ENCODE measurements at regions not wholly inside any gene's neighbourhood (a gene's known extent, or its start where the extent isn't known, plus 50 kb on each side); places are given as distances from the start of the nearest gene placed in this dataset.
"Not testable (repeated sequence)": the region's sequence is repeated elsewhere in the genome, so short reads cannot be mapped to it uniquely, and the experiment has no call there.

- no peaks in the 10 kb centered on the region for H3K9me2 ChIP-seq (replicated peaks; ENCODE audit: control insufficient read depth, low read length)
- no peaks in the 10 kb centered on the region for H3K36me3 ChIP-seq (ENCODE audit: control insufficient read depth, low read length)
- H3K27me3 ChIP-seq (ENCODE audit: control insufficient read depth, low read length), result no peaks in the 10 kb centered on the region
- H3K4me3 ChIP-seq (ENCODE audit: low read length), result no peak overlapping the region
- no peaks in the 10 kb centered on the region for H3K9me3 ChIP-seq (ENCODE audit: control insufficient read depth, insufficient read depth, low read length)
- no peak for TF ChIP-seq CTCF (IDR thresholded peaks at IDR 0.05; ENCODE audit: low read depth, low read length, poor library complexity, severe bottlenecking)
- TF ChIP-seq EZH2phosphoT487 (IDR thresholded peaks at IDR 0.05; ENCODE audit: borderline replicate concordance, low read length), result no peak
- H3K79me2 ChIP-seq (ENCODE audit: control insufficient read depth, low read length), result no peaks in the 10 kb centered on the region
- H3F3A ChIP-seq (ENCODE audit: control insufficient read depth, insufficient read depth), result no peaks in the 10 kb centered on the region
- no peaks in the 10 kb centered on the region for H4K20me1 ChIP-seq (ENCODE audit: control insufficient read depth, insufficient read depth, low read depth, low read length)
- H3K4me1 ChIP-seq (ENCODE audit: control insufficient read depth, low read length), result no peaks in the 10 kb centered on the region
- no peak overlapping the region for H3K4me2 ChIP-seq (ENCODE audit: low read length)
- H3K27ac ChIP-seq (ENCODE audit: low read depth, low read length), result no peak overlapping the region
Observed at GRCh38 chr5:118076490-118076889, 911.9 kb downstream of the DTWD2 start.

GRCh38 chr5:118070041-118070440 lies 918.3 kb downstream of the DTWD2 start:
- no peak for TF ChIP-seq CTCF (IDR thresholded peaks at IDR 0.05; ENCODE audit: low read depth, low read length, poor library complexity, severe bottlenecking)
- no peak for TF ChIP-seq EZH2phosphoT487 (IDR thresholded peaks at IDR 0.05; ENCODE audit: borderline replicate concordance, low read length)
- H3F3A ChIP-seq (ENCODE audit: control insufficient read depth, insufficient read depth), result no peaks in the 10 kb centered on the region
- H3K4me1 ChIP-seq (ENCODE audit: control insufficient read depth, low read length), result no peaks in the 10 kb centered on the region
- no peaks in the 10 kb centered on the region for H3K27me3 ChIP-seq (ENCODE audit: control insufficient read depth, low read length)
- H3K27ac ChIP-seq (ENCODE audit: low read depth, low read length), result no peak overlapping the region
- H3K9me3 ChIP-seq (ENCODE audit: control insufficient read depth, insufficient read depth, low read length), result no peaks in the 10 kb centered on the region
- H3K79me2 ChIP-seq (ENCODE audit: control insufficient read depth, low read length), result no peaks in the 10 kb centered on the region
- no peaks in the 10 kb centered on the region for H4K20me1 ChIP-seq (ENCODE audit: control insufficient read depth, insufficient read depth, low read depth, low read length)
- no peaks in the 10 kb centered on the region for H3K36me3 ChIP-seq (ENCODE audit: control insufficient read depth, low read length)
- no peaks in the 10 kb centered on the region for H3K9me2 ChIP-seq (replicated peaks; ENCODE audit: control insufficient read depth, low read length)
- H3K4me2 ChIP-seq (ENCODE audit: low read length), result no peak overlapping the region
- H3K4me3 ChIP-seq (ENCODE audit: low read length), result no peak overlapping the region

GRCh38 chr5:118069452-118069851 lies 918.9 kb downstream of the DTWD2 start:
- Histone ChIP-seq H3K9me3 (ENCODE audit: control insufficient read depth, insufficient read depth, low read length) (no peaks in the 10 kb centered on the region), H4K20me1 (ENCODE audit: control insufficient read depth, insufficient read depth, low read depth, low read length) (no peaks in the 10 kb centered on the region), H3K27me3 (ENCODE audit: control insufficient read depth, low read length) (no peaks in the 10 kb centered on the region), H3K4me2 (ENCODE audit: low read length) (no peak overlapping the region), H3K36me3 (ENCODE audit: control insufficient read depth, low read length) (no peaks in the 10 kb centered on the region), H3K9me2 (replicated peaks; ENCODE audit: control insufficient read depth, low read length) (no peaks in the 10 kb centered on the region), H3K79me2 (ENCODE audit: control insufficient read depth, low read length) (no peaks in the 10 kb centered on the region), H3F3A (ENCODE audit: control insufficient read depth, insufficient read depth) (no peaks in the 10 kb centered on the region), H3K4me1 (ENCODE audit: control insufficient read depth, low read length) (no peaks in the 10 kb centered on the region), H3K27ac (ENCODE audit: low read depth, low read length) (no peak overlapping the region), H3K4me3 (ENCODE audit: low read length) (no peak overlapping the region)
- TF ChIP-seq CTCF (IDR thresholded peaks at IDR 0.05; ENCODE audit: low read depth, low read length, poor library complexity, severe bottlenecking) (no peak), EZH2phosphoT487 (IDR thresholded peaks at IDR 0.05; ENCODE audit: borderline replicate concordance, low read length) (no peak)

DNA sequence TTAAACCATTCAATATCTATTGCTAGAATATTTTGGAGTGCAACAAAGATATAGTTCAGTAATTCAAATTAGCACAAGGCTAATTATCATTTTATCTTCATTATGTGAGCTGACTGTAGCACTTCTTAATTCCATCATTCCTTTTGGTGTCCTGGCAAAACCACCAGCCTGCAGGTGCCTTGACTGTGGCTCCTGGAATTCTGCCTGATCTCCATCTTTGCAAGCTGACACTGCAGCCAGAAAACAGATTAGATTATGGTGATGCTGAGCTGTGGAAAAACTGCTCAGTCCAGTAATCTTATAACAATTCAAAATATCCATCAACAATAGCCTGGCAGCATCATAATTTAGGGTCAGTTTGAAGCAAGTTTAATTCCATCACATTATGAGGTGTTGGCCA lies 919.5 kb downstream of the DTWD2 start:
- Histone ChIP-seq H3K36me3 (ENCODE audit: control insufficient read depth, low read length) (no peaks in the 10 kb centered on the region), H3K9me2 (replicated peaks; ENCODE audit: control insufficient read depth, low read length) (no peaks in the 10 kb centered on the region), H3K4me2 (ENCODE audit: low read length) (no peak overlapping the region), H3F3A (ENCODE audit: control insufficient read depth, insufficient read depth) (no peaks in the 10 kb centered on the region), H3K27ac (ENCODE audit: low read depth, low read length) (no peak overlapping the region), H3K4me1 (ENCODE audit: control insufficient read depth, low read length) (no peaks in the 10 kb centered on the region), H3K4me3 (ENCODE audit: low read length) (no peak overlapping the region), H4K20me1 (ENCODE audit: control insufficient read depth, insufficient read depth, low read depth, low read length) (no peaks in the 10 kb centered on the region), H3K9me3 (ENCODE audit: control insufficient read depth, insufficient read depth, low read length) (no peaks in the 10 kb centered on the region), H3K27me3 (ENCODE audit: control insufficient read depth, low read length) (no peaks in the 10 kb centered on the region), H3K79me2 (ENCODE audit: control insufficient read depth, low read length) (no peaks in the 10 kb centered on the region)
- TF ChIP-seq EZH2phosphoT487 (IDR thresholded peaks at IDR 0.05; ENCODE audit: borderline replicate concordance, low read length), result no peak
- TF ChIP-seq CTCF (IDR thresholded peaks at IDR 0.05; ENCODE audit: low read depth, low read length, poor library complexity, severe bottlenecking), result no peak

- not testable (repeated sequence) for H3K27ac ChIP-seq (ENCODE audit: low read depth, low read length); H3K27me3 ChIP-seq (ENCODE audit: control insufficient read depth, low read length); H3F3A ChIP-seq (ENCODE audit: control insufficient read depth, insufficient read depth); H3K4me1 ChIP-seq (ENCODE audit: control insufficient read depth, low read length); H3K4me2 ChIP-seq (ENCODE audit: low read length); H3K36me3 ChIP-seq (ENCODE audit: control insufficient read depth, low read length); H3K79me2 ChIP-seq (ENCODE audit: control insufficient read depth, low read length); H3K9me3 ChIP-seq (ENCODE audit: control insufficient read depth, insufficient read depth, low read length); H4K20me1 ChIP-seq (ENCODE audit: control insufficient read depth, insufficient read depth, low read depth, low read length); H3K9me2 ChIP-seq (replicated peaks; ENCODE audit: control insufficient read depth, low read length); H3K4me3 ChIP-seq (ENCODE audit: low read length)
Observed at GRCh38 chr5:118063836-118064235, 924.5 kb downstream of the DTWD2 start.
